ENCODE measurements at regions not wholly inside any gene's neighbourhood (a gene's known extent, or its start where the extent isn't known, plus 50 kb on each side); places are given as distances from the start of the nearest gene placed in this dataset.
"Not testable (repeated sequence)": the region's sequence is repeated elsewhere in the genome, so short reads cannot be mapped to it uniquely, and the experiment has no call there.

DNA sequence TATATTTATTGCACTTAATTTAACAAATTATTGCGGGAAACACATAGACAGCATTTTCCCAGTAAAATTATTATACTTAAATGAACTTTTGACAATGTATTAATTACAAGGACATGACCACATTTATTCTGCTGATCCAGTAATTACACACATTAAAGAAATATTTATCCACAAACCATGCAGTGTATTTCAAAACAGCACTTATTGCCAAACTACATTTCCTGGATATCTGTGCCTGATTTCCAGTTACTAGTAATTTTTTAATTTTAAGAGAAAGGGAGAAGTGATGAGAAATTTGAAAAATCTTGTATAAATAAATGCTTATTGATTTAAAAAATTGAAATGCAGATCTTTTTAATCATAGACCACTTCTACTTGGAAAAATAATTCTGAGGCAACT is 1458.7 kb upstream of the ACVR2A start:
- no peak overlapping the region for H3K9ac ChIP-seq (ENCODE audit: low read length)
- H3K27me3 ChIP-seq (ENCODE audit: control insufficient read depth, insufficient read depth, low read length): no peaks in the 10 kb centered on the region
- H3K4me1 ChIP-seq (ENCODE audit: control insufficient read depth, insufficient read depth, low read length): no peaks in the 10 kb centered on the region

DNA sequence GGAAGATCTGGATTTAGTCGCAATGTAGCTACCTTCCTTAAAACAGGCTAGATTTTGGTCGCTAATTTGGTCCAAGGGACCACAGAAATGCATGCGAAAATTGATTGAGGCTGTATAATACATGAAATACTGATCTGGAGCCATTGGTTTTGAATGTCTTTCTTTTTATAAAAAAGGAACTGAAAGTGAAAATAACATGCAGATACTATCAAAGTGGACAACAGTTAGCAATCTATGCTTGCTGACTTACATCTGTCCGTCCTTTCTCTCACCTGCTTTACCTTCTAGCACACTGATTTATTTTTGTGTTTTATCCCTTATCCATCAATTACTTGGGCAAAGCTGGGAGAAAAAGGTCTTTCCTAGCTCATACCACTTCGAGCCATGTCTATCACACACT is 1459.8 kb upstream of the ACVR2A start:
- no peaks in the 10 kb centered on the region for H3K4me1 ChIP-seq (ENCODE audit: control insufficient read depth, insufficient read depth, low read length)
- H3K27ac ChIP-seq (ENCODE audit: low read depth, low read length): no peak overlapping the region
- H3K36me3 ChIP-seq (ENCODE audit: control insufficient read depth, insufficient read depth, low read length): no peaks in the 10 kb centered on the region
- H3K27me3 ChIP-seq (ENCODE audit: control insufficient read depth, insufficient read depth, low read length): no peaks in the 10 kb centered on the region
- H3K9ac ChIP-seq (ENCODE audit: low read length): no peak overlapping the region
- no peak overlapping the region for H3K4me3 ChIP-seq (ENCODE audit: low read length)

More for the DNA sequence above, 1458.7 kb upstream of the ACVR2A start:
- H3K36me3 ChIP-seq (ENCODE audit: control insufficient read depth, insufficient read depth, low read length): no peaks in the 10 kb centered on the region
- H3K4me3 ChIP-seq (ENCODE audit: low read length): no peak overlapping the region
- no peak overlapping the region for H3K27ac ChIP-seq (ENCODE audit: low read depth, low read length)

DNA sequence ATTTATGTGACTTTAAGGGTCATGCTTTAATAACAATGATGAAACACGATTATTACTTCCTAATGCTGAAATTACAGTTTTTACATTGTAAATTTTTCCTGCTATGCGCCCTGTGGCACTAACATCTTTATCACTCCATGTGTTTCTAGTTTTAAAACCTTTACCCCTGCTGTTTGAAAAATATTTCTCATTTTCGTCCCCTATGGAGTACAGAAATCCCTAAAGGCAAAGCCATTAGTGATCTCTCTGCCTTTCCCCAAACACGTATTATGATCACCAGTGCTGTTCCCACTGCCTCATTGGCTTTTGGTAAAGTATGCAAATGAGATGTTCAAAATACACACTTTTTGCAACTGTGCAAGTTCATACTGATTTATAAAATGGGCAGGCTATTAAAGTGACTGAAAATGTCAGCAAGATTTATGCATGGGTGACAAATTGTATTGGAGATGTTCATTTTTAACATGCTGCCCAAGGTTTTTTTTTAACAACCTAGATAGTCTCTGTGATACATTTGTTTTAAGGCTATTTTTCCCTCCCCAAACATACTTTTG is 1468.2 kb upstream of the ACVR2A start:
- no peaks in the 10 kb centered on the region for H3K4me1 ChIP-seq (ENCODE audit: control insufficient read depth, insufficient read depth, low read length)
- H3K27ac ChIP-seq (ENCODE audit: low read depth, low read length): no peak overlapping the region
- no peak overlapping the region for H3K9ac ChIP-seq (ENCODE audit: low read length)
- no peaks in the 10 kb centered on the region for H3K27me3 ChIP-seq (ENCODE audit: control insufficient read depth, insufficient read depth, low read length)
- H3K4me3 ChIP-seq (ENCODE audit: low read length): no peak overlapping the region
- no peaks in the 10 kb centered on the region for H3K36me3 ChIP-seq (ENCODE audit: control insufficient read depth, insufficient read depth, low read length)

DNA sequence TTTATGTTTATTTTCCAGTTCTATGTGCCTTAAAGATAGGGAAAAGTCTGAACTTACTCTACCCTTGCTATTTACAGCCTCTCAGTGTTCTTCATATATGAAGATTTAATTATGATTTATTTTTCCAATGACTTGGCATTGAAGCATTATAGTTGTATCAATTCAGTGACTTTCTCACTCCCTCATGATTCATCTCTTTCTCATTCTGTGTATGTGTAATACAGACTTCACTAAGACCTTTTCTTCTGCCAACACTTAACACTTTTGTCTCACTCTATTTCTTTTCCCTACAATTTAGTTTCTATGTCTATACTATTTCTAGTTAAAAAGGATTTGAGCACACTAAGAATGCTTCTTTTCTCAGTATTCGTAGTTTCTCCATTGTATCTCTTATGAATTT is 1470.3 kb upstream of the ACVR2A start:
- no peak overlapping the region for H3K9ac ChIP-seq (ENCODE audit: low read length)
- no peak overlapping the region for H3K4me3 ChIP-seq (ENCODE audit: low read length)
- no peak overlapping the region for H3K27ac ChIP-seq (ENCODE audit: low read depth, low read length)
- no peaks in the 10 kb centered on the region for H3K27me3 ChIP-seq (ENCODE audit: control insufficient read depth, insufficient read depth, low read length)
- H3K36me3 ChIP-seq (ENCODE audit: control insufficient read depth, insufficient read depth, low read length): no peaks in the 10 kb centered on the region
- no peaks in the 10 kb centered on the region for H3K4me1 ChIP-seq (ENCODE audit: control insufficient read depth, insufficient read depth, low read length)

DNA sequence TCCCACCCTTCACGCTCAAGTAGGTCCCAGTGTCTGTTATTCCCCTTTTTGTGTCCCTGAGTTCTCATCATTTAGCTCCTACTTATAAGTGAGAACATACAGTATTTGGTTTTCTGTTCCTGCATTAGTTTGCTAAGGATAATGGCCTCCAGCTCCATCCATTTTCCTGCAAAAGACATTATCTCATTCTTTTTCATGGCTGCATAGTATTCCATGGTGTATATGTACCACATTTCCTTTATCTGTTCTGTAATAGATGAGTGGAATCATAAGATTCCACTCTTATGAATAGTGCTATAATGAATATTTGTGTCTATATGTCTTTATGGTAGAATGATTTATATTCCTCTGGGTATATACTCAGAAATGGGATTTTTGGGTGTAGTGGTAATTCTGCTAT is 1473.5 kb upstream of the ACVR2A start:
- not testable (repeated sequence) for H3K36me3 ChIP-seq (ENCODE audit: control insufficient read depth, insufficient read depth, low read length); H3K27me3 ChIP-seq (ENCODE audit: control insufficient read depth, insufficient read depth, low read length); H3K4me3 ChIP-seq (ENCODE audit: low read length); H3K27ac ChIP-seq (ENCODE audit: low read depth, low read length); H3K4me1 ChIP-seq (ENCODE audit: control insufficient read depth, insufficient read depth, low read length); H3K9ac ChIP-seq (ENCODE audit: low read length)

DNA sequence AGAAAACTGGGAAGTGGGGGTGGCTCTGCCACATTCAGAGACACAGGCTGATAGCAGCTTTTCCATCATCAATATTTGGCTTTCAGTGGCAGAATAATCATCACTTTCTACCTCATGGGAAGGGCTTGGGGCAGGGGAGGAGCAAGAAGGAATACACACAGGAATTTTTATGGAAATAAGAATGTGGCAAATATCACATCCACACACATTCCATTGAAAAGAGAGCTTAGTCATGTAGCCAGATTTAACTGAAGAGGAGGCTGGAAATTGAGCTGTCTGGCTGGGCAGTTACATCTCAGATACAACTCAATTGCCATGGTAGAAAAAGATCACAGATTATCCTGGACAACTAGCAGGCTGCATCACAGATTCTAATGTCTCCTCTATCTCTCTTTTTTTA is 1474.0 kb upstream of the ACVR2A start:
- no peaks in the 10 kb centered on the region for H3K4me1 ChIP-seq (ENCODE audit: control insufficient read depth, insufficient read depth, low read length)
- H3K27me3 ChIP-seq (ENCODE audit: control insufficient read depth, insufficient read depth, low read length): no peaks in the 10 kb centered on the region
- no peak overlapping the region for H3K4me3 ChIP-seq (ENCODE audit: low read length)
- H3K27ac ChIP-seq (ENCODE audit: low read depth, low read length): no peak overlapping the region
- H3K36me3 ChIP-seq (ENCODE audit: control insufficient read depth, insufficient read depth, low read length): no peaks in the 10 kb centered on the region
- no peak overlapping the region for H3K9ac ChIP-seq (ENCODE audit: low read length)

DNA sequence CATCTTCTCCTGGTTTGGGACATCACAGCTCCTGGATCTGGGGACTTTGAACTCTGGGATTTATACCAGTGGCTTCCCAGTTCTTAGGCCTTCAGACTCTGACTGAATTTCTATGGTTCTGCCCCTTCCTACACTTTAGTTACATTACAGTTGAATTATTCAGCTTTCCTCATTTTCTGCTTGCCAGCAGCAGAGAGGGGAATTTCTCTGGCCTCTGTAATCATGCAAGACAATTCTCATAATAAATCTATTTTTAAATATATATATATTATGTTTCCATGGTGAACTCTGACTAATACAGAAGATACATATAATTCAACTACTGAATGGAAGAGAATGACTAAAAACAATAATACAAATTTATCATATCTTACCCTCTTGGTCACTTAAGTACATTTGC is 1478.6 kb upstream of the ACVR2A start:
- H3K36me3 ChIP-seq (ENCODE audit: control insufficient read depth, insufficient read depth, low read length): no peaks in the 10 kb centered on the region
- no peak overlapping the region for H3K4me3 ChIP-seq (ENCODE audit: low read length)
- H3K27ac ChIP-seq (ENCODE audit: low read depth, low read length): no peak overlapping the region
- no peaks in the 10 kb centered on the region for H3K4me1 ChIP-seq (ENCODE audit: control insufficient read depth, insufficient read depth, low read length)
- no peak overlapping the region for H3K9ac ChIP-seq (ENCODE audit: low read length)
- H3K27me3 ChIP-seq (ENCODE audit: control insufficient read depth, insufficient read depth, low read length): no peaks in the 10 kb centered on the region

DNA sequence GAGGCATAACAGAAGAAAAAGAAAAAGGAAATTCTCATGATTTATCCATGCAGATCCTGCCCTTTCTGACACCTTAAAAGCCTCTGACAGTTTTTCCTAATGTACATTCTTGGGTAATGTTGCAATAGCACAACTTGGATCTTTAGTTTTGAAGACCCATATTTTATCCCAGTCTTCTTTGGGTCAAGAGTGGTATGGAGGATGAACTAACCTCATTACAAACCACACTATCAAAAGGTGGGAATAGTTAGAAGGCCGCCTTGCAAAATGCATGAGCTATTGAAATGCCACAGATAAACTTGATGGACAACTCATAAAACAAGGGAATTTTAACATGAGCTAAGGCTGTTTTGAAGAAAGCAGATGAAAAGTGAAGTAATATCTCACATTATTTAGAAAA is 1479.8 kb upstream of the ACVR2A start:
- Histone ChIP-seq H3K27ac (ENCODE audit: low read depth, low read length) (no peak overlapping the region), H3K4me3 (ENCODE audit: low read length) (no peak overlapping the region), H3K27me3 (ENCODE audit: control insufficient read depth, insufficient read depth, low read length) (no peaks in the 10 kb centered on the region), H3K4me1 (ENCODE audit: control insufficient read depth, insufficient read depth, low read length) (no peaks in the 10 kb centered on the region), H3K36me3 (ENCODE audit: control insufficient read depth, insufficient read depth, low read length) (no peaks in the 10 kb centered on the region), H3K9ac (ENCODE audit: low read length) (no peak overlapping the region)

DNA sequence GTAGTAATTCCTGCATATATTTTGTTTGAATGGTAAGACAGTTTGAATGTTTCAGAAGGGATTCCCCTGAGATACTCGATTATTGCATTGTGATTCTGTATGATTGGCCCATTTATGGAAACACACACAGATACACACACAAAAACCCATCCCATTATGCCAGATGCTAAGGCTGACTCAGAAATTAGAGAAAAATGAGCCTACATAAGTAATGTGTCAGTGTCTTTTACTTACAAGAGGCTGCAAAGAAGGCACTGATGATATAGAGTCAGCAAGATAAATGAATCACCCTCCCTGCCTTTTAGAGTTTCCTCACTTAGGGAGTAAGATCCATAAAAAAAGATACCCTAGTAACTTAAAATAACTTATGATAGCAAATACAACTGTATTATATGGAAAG is 1481.1 kb upstream of the ACVR2A start:
- no peaks in the 10 kb centered on the region for H3K27me3 ChIP-seq (ENCODE audit: control insufficient read depth, insufficient read depth, low read length)
- no peaks in the 10 kb centered on the region for H3K4me1 ChIP-seq (ENCODE audit: control insufficient read depth, insufficient read depth, low read length)
- no peaks in the 10 kb centered on the region for H3K36me3 ChIP-seq (ENCODE audit: control insufficient read depth, insufficient read depth, low read length)
- no peak overlapping the region for H3K27ac ChIP-seq (ENCODE audit: low read depth, low read length)
- H3K4me3 ChIP-seq (ENCODE audit: low read length): no peak overlapping the region
- no peak overlapping the region for H3K9ac ChIP-seq (ENCODE audit: low read length)

DNA sequence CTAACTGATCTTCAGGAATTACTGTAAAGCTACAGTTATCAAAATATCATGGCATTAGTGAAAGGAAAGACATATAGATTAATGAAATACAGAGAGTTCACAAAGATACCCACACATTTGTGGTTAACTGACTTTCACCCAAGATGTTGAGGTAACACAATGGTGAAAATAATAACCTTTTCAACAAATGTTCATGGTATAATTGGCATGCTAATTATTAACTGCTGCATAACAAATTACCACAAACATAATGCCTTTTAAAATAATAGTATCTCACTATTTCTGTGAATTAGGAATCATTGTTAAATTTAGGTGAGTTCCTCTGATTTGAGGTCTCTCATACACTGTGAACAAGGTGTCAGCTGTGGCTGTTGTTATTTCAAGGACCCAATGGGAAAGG is 1493.1 kb upstream of the ACVR2A start:
- H3K9ac ChIP-seq (ENCODE audit: low read length): no peak overlapping the region
- no peaks in the 10 kb centered on the region for H3K27me3 ChIP-seq (ENCODE audit: control insufficient read depth, insufficient read depth, low read length)
- no peak overlapping the region for H3K27ac ChIP-seq (ENCODE audit: low read depth, low read length)
- H3K4me3 ChIP-seq (ENCODE audit: low read length): no peak overlapping the region
- H3K4me1 ChIP-seq (ENCODE audit: control insufficient read depth, insufficient read depth, low read length): no peaks in the 10 kb centered on the region
- H3K36me3 ChIP-seq (ENCODE audit: control insufficient read depth, insufficient read depth, low read length): no peaks in the 10 kb centered on the region

DNA sequence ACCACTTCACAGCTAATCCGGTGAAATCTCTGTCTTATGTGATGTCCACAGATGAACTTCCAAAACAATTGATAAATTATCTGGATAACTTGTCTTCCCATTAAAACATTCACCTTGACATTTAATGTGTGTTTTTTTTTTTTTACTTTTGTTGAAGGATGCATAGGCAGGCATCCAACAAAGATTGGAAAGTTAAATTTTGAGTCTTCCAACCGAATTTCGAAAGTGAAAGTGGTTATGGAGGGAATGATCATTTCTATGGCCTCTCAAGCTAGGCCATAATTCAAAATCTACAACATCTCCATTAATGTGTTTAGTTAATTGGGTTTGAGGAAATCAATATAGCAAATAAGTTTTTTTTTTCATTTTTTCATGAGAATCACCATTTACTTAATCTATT is 1495.5 kb upstream of the ACVR2A start:
- no peaks in the 10 kb centered on the region for H3K27me3 ChIP-seq (ENCODE audit: control insufficient read depth, insufficient read depth, low read length)
- no peak overlapping the region for H3K4me3 ChIP-seq (ENCODE audit: low read length)
- H3K36me3 ChIP-seq (ENCODE audit: control insufficient read depth, insufficient read depth, low read length): no peaks in the 10 kb centered on the region
- H3K4me1 ChIP-seq (ENCODE audit: control insufficient read depth, insufficient read depth, low read length): no peaks in the 10 kb centered on the region
- no peak overlapping the region for H3K27ac ChIP-seq (ENCODE audit: low read depth, low read length)
- H3K9ac ChIP-seq (ENCODE audit: low read length): no peak overlapping the region

DNA sequence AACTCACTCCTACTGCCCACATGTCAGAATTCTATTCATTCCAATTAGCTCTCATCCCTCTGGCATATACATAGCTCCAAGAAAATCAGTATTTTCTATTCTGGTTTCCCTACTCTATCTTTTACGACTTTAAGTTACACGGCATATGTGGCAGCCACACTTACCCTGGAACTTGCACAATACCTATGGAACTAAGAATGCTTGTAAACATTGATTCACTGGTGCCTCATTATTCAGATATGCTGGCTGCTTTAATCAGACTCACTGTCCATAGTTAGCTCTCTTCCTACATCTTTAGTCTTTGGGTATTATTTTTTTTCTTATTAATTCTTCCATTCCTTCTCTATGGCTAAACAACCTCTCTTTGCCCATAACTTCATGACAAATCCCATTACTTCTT is 1519.9 kb upstream of the ACVR2A start:
- Histone ChIP-seq H3K27ac (ENCODE audit: low read depth, low read length) (no peak overlapping the region), H3K36me3 (ENCODE audit: control insufficient read depth, insufficient read depth, low read length) (no peaks in the 10 kb centered on the region), H3K4me3 (ENCODE audit: low read length) (no peak overlapping the region), H3K9ac (ENCODE audit: low read length) (no peak overlapping the region), H3K27me3 (ENCODE audit: control insufficient read depth, insufficient read depth, low read length) (no peaks in the 10 kb centered on the region), H3K4me1 (ENCODE audit: control insufficient read depth, insufficient read depth, low read length) (no peaks in the 10 kb centered on the region)

DNA sequence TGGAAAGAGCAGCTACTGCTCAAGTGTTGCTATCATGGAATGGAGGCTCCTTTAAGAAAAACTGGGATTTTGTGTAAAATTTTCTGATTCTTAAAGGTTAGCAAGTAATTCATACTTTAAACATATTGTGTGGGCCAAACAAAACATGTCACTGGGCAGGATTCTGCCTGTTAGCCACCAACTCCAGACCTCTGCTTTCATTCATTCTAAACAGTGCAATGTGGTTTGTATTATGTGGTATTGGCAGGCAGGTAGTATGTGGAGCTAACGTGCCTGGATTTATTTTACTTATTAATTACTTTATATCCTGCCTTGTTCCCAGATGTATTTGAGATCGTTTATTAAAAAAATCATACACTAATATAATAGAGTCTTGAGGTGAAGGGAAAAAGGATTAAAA is 1521.3 kb upstream of the ACVR2A start:
- H3K4me1 ChIP-seq (ENCODE audit: control insufficient read depth, insufficient read depth, low read length): no peaks in the 10 kb centered on the region
- H3K36me3 ChIP-seq (ENCODE audit: control insufficient read depth, insufficient read depth, low read length): no peaks in the 10 kb centered on the region
- no peaks in the 10 kb centered on the region for H3K27me3 ChIP-seq (ENCODE audit: control insufficient read depth, insufficient read depth, low read length)
- H3K27ac ChIP-seq (ENCODE audit: low read depth, low read length): no peak overlapping the region
- no peak overlapping the region for H3K9ac ChIP-seq (ENCODE audit: low read length)
- no peak overlapping the region for H3K4me3 ChIP-seq (ENCODE audit: low read length)

All from rectal smooth muscle tissue (tissue), 1 donor.